Right lobe of liver (tissue), 4 donors: ENCODE measurements at regions not wholly inside any gene's neighbourhood (a gene's known extent, or its start where the extent isn't known, plus 50 kb on each side); places are given as distances from the start of the nearest gene placed in this dataset.

ENCODE experiments used
- POLR2A ChIP-seq: fragments of 450-650 bp; IDR thresholded peaks from one replicate; pipeline ENCODE4 v1.6.1; 2017; ENCODE audit warnings: antibody characterized with exemption, mild to moderate bottlenecking
- TF ChIP-seq, protein P1 (sequence below), 4 donors: fragments of 200-600 bp in 3 of 4; fragments of 450-650 bp in 1 of 4; IDR thresholded peaks; one replicate each; pipeline versions ENCODE4 v1.5.1 to v1.8.0; 2016 to 2022; ENCODE audit warnings: antibody characterized with exemption in 4 of 4, mild to moderate bottlenecking in 2 of 4
- donor health status: DM: no; HTN: no; CAD: no.
- donor health status: DM: no; HTN: no; CAD: no.
- donor health status: DM: no; HTN: yes; CAD: no.

DNA sequence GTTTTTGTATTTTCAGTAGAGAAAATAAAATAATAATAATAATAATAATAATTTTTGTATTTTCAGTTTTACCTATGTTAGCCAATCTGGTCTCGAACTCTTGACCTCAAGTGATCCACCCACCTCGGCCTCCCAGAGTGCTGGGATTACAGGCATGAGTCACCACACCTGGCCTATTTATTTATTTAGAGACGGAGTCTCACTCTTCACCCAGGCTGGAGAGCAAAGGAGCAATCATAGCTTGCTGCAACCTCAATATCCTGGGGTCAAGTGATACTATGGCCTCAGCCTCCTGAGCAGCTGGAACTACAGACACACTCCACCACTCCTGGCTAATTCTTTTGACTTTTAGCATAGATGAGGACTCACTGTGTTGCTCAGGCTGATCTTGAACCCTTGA is 167.5 kb downstream of the TLE1 start:
- TF ChIP-seq, protein P1, sequence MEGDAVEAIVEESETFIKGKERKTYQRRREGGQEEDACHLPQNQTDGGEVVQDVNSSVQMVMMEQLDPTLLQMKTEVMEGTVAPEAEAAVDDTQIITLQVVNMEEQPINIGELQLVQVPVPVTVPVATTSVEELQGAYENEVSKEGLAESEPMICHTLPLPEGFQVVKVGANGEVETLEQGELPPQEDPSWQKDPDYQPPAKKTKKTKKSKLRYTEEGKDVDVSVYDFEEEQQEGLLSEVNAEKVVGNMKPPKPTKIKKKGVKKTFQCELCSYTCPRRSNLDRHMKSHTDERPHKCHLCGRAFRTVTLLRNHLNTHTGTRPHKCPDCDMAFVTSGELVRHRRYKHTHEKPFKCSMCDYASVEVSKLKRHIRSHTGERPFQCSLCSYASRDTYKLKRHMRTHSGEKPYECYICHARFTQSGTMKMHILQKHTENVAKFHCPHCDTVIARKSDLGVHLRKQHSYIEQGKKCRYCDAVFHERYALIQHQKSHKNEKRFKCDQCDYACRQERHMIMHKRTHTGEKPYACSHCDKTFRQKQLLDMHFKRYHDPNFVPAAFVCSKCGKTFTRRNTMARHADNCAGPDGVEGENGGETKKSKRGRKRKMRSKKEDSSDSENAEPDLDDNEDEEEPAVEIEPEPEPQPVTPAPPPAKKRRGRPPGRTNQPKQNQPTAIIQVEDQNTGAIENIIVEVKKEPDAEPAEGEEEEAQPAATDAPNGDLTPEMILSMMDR (IDR thresholded peaks at IDR 0.05): no peak
- no peak for TF ChIP-seq POLR2A
